Tibial nerve (tissue), 3 donors: ENCODE measurements at regions not wholly inside any gene's neighbourhood (a gene's known extent, or its start where the extent isn't known, plus 50 kb on each side); places are given as distances from the start of the nearest gene placed in this dataset.

Experiments
- POLR2A ChIP-seq, 2 donors: fragments of 450-650 bp; IDR thresholded peaks; one replicate each; pipeline ENCODE4 v1.6.1; 2017; ENCODE audit warnings: antibody characterized with exemption in 2 of 2, mild to moderate bottlenecking in 2 of 2, moderate library complexity in 2 of 2
- TF ChIP-seq, protein P1 (sequence below), 5 experiments: fragments of 200-600 bp in 3 of 5; fragments of 450-650 bp in 2 of 5; sonication (generic) in 3 of 5; IDR thresholded peaks; one replicate each; pipeline ENCODE4 v1.5.1; 2016 to 2019; ENCODE audit warnings: antibody characterized with exemption in 5 of 5, mild to moderate bottlenecking in 3 of 5, moderate library complexity in 2 of 5

- TF ChIP-seq, protein P1, sequence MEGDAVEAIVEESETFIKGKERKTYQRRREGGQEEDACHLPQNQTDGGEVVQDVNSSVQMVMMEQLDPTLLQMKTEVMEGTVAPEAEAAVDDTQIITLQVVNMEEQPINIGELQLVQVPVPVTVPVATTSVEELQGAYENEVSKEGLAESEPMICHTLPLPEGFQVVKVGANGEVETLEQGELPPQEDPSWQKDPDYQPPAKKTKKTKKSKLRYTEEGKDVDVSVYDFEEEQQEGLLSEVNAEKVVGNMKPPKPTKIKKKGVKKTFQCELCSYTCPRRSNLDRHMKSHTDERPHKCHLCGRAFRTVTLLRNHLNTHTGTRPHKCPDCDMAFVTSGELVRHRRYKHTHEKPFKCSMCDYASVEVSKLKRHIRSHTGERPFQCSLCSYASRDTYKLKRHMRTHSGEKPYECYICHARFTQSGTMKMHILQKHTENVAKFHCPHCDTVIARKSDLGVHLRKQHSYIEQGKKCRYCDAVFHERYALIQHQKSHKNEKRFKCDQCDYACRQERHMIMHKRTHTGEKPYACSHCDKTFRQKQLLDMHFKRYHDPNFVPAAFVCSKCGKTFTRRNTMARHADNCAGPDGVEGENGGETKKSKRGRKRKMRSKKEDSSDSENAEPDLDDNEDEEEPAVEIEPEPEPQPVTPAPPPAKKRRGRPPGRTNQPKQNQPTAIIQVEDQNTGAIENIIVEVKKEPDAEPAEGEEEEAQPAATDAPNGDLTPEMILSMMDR (IDR thresholded peaks at IDR 0.05) = no peak
- TF ChIP-seq POLR2A (IDR thresholded peaks at IDR 0.05) = no peak
Measured at GRCh38 chr18:28984731-28985130, 807.8 kb upstream of the CDH2 start.
